CD4-positive, alpha-beta T cell treated with Interleukin-10 for 1 hour (primary cell): ENCODE measurements at regions not wholly inside any gene's neighbourhood (a gene's known extent, or its start where the extent isn't known, plus 50 kb on each side); places are given as distances from the start of the nearest gene placed in this dataset.
A peak's percentile ranks its signal among the peaks of the same experiment; 100 is the strongest.

Experiments used
- DNase-seq: peaks from one replicate; pipeline ENCODE4 v3.0.0-alpha.2; 2020

DNA sequence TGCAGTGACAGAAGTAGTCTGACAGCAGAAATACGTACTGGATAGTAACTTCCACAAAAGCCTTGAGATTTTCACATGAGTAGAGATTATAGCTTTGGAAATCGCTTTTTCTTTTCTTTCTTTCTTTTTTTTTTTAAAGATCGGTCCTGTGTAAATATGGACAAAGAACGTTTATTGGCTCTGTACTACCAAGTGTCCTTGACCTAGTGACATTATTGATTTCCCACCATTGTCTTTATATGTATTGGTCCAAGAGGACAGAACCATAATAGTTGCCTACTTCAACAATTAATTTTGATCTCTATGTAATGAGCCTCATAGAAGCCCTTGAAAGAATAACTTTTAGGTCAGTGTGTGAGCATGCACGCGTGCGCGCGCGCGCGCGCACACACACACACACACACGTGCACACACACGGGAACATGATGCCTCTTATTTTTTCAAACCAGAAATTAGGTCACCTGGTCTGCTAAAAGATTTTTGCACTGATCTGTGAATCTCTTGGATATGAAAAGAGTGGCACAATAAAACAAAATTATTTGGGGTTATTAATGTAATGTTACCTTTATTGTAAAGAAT lies 516.8 kb downstream of the PSAT1 start:
- no peak for DNase-seq

DNA sequence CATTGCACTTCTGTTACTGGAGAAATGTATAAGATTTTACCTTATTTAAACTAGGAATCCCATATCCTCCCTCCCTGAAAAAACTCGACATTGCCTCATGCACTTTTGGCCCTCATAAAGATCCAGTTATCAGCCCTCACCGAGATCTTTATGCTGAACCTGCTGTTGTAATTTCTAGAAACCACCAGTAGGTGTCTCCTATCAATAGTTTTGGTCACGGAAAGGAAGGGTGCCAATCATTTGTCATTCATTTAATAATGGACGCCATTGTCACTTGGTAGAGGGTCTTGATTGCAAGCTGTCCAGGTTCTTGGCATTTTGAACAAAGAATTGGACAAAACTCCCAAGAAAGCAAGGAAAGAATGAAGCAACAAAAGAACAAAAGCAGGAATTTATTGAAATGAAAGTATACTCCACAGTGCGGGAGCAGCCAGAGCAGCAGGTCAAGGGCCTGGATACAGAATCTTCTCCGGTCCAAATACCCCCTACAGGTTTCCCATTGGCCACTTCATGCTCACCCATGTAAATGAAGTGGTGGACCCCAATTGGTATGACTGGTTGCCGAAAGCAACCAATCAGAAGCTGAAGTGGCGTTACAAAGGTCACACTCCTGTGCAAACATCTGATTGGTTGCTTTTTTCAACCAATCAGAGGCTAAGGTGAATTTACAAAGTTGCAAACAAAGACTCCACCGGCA lies 524.3 kb downstream of the PSAT1 start:
- peak; percentile 37 for DNase-seq

DNA sequence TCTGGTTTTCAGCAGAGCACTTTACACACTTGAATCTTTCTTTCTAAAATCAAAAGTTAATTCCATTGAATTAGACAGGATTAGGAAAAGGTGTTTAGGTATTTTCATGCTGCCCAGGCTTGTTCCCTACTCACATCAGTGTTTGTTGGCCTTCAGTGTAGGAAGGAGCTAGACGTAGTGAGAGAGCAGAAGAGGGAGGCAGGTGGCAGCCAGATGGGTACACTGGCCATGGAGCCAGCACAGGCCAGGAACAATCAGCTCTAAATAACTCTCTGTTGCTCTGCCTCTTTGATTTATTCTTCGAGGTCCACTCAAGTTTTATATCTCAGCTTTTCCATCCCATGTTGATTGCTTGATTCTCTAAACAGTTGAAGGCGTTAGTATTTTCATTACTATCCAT lies 529.6 kb downstream of the PSAT1 start:
- no peak for DNase-seq

GRCh38 chr9:78828521-78828920 lies 531.6 kb downstream of the PSAT1 start:
- DNase-seq = no peak

DNA sequence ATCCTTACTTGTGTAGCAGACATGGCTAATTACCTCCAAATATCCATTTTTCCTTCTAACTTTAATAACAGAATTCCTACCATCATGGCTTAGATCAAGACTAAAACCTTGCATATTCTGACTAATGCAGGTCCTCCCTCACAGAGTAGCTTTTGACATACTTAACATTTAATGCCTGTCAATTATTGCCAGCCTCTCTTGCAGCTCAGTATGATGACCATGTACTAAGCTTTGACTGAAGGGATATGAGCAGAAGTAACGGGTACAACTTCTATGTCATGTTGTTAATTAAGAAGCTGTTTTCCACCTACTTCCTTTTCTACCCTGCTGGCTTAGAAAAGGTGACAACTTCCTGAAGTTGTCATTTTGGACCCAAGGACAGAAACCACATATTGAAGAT lies 533.4 kb downstream of the PSAT1 start:
- DNase-seq = no peak

DNA sequence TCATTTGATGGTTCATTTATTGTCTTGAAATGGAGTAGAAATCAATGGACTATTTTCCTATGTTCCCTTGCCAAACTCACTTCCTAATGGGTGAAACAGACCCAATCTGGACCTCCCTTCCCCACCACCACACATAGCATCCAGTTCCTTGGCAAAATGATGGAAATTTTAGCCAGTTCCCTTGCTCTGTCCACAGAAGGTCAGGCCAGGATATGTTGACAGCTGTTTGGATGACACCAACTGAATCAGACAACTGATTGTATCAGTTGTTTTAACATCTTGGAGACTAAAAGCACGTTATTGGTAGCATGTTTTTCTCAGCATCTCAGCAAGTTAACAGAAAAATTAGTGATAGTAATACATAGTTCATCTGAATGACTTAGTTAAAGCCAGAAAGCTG lies 534.8 kb downstream of the PSAT1 start:
- no peak for DNase-seq

- DNase-seq = no peak
Observed at GRCh38 chr9:78835928-78836450, 539.1 kb downstream of the PSAT1 start.

GRCh38 chr9:78839252-78839651 lies 542.3 kb downstream of the PSAT1 start:
- DNase-seq = no peak

DNA sequence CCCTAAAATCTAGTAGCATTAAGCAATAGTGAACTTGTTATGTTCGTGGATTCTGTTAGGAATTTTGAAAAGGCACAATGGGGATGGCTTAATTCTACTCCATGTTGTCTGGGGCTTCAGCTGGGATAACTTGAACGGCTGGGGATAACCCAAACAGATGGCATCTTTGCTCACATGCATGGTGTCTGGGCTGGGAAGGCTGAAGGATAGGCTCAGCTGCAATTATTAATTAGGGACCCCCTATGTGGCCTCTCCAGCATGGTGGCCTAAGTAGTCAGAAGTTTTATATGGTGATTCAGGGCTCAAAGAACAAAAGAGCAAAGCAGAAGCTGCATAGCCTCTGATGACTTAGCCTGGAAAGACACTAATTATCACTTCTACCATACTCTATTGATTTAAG lies 551.1 kb downstream of the PSAT1 start:
- DNase-seq = no peak

DNA sequence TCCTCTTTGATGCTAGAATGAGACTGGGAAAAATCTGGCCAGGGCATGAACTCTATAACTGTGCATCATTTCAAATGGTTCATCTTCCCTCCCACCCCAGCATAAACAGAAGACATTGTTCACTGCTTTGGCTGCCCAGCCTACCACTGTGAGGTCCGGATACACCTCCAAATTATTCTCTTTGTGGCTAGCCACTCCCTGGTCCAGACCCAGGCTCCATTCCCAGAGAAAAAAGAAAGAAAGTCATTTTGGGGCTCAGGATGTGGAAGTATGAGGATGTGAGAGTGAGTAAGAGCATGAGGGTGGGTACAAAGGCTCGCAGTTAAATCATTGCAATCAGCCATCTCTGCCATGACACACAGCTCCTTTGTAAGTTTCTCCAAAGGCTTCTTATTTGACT lies 559.2 kb downstream of the PSAT1 start:
- DNase-seq = no peak

- no peak for DNase-seq
Observed at GRCh38 chr9:78856781-78857180, 559.9 kb downstream of the PSAT1 start.

- DNase-seq = no peak
Observed at GRCh38 chr9:78857373-78858225, 560.7 kb downstream of the PSAT1 start.

DNA sequence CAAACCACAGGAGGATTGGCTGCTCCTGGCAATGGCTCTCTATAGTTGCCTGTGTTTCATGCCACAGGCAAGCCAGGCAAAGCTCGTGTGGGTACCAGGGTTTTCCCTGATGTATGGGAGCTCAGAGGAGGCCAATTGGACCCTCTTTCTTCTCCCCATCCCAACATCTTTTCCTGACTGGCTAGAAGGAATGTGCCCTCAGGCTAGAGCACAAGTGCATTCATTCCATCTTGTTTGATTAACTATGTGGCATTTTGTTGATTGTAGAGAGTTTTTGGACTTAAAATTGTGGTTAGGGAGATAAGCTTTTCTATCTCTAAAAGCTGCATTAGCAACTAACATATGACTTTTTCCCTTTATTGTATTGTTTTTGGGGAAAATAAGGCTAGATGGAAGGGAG lies 561.3 kb downstream of the PSAT1 start:
- DNase-seq = no peak

GRCh38 chr9:78860801-78861475 lies 564.0 kb downstream of the PSAT1 start:
- no peak for DNase-seq

- no peak for DNase-seq
Observed at GRCh38 chr9:78863531-78863930, 566.6 kb downstream of the PSAT1 start.

DNA sequence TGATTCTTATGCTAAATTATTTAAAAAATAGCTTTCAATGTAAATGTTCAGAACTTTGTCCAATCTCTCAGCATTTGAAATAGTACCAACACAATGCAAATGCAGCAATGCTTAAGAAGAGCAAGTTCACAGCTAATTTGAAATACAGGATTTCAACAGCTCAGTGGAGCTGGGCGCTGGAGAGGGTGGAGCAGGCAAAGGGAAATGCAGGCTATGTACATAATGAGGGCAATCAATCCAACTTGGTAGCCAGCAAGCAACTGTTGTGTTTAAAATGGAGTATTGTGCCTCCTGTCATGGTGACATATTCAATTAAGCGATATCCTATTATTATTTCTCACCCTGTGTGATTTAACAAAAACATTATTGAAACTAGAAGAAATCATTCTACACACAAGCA lies 568.8 kb downstream of the PSAT1 start:
- no peak for DNase-seq

GRCh38 chr9:78866207-78867132 lies 569.5 kb downstream of the PSAT1 start:
- DNase-seq = no peak

- DNase-seq = no peak
Observed at GRCh38 chr9:78871086-78871451, 574.1 kb downstream of the PSAT1 start.

GRCh38 chr9:78871452-78872331 lies 574.8 kb downstream of the PSAT1 start:
- no peak for DNase-seq

GRCh38 chr9:78874061-78874460 lies 577.1 kb downstream of the PSAT1 start:
- DNase-seq = no peak
